ENCODE measurements at regions not wholly inside any gene's neighbourhood (a gene's known extent, or its start where the extent isn't known, plus 50 kb on each side); places are given as distances from the start of the nearest gene placed in this dataset.

DNA sequence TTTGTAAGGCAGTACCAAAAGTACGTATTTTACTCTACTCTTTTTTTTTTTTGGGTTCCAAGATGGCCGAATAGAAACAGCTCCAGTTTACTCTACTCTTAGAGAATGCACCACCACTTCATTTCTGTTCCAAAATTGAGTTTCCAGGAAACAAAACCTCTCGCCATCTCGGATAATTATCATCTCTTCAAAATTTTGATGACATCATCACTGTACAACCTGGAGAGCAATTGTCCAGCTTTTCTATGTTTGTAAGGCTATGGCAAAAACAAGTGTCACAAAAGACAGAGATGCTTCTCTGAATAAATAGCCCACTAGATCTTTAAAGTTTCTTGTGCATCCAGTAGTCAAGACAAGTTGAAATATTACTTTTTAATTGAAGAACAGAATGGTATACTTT lies 1631.9 kb upstream of the CDH6 start:
- POLR2A ChIA-PET = no interaction called here
- no peak for ATAC-seq
- no peak overlapping the region for H3K27ac Mint-ChIP-seq
- H3K36me3 Mint-ChIP-seq (ENCODE audit: low read depth) = no peaks in the 10 kb centered on the region
- no peak for DNase-seq
- no peaks in the 10 kb centered on the region for H3K27me3 Mint-ChIP-seq
- H3K9me3 Mint-ChIP-seq (ENCODE audit: low read depth) = peaks cover 4% of the 10 kb centered on the region
- no peaks in the 10 kb centered on the region for H3K4me1 Mint-ChIP-seq
- CTCF ChIA-PET = no interaction called here
- H3K4me3 Mint-ChIP-seq = no peak overlapping the region
- intact Hi-C loops (cut with DNase I, micrococcal nuclease) = no loop called here

DNA sequence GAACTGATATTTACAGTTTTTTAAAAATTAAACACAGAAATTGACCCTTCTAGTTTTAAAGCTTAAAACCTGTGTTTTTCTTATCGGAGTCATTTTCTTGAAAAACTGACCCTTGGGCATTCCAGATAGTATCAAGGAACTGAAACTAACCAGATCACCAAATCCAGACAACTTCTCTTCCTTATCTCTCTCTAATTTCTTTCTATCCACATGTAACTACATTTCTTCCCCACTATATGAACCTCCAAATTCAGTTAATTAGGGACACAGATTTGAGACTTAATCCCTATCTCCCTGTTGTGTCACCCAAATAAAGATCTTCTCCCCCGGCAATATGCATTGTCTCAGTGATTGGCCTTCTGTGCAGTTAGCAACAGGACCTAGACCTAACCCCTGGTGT lies 1643.0 kb upstream of the CDH6 start:
- intact Hi-C loops (cut with DNase I, micrococcal nuclease) = no loop called here
- no peak overlapping the region for H3K27ac Mint-ChIP-seq
- no peaks in the 10 kb centered on the region for H3K36me3 Mint-ChIP-seq (ENCODE audit: low read depth)
- H3K27me3 Mint-ChIP-seq = no peaks in the 10 kb centered on the region
- CTCF ChIA-PET = no interaction called here
- peaks cover 2% of the 10 kb centered on the region for H3K4me1 Mint-ChIP-seq
- H3K4me3 Mint-ChIP-seq = no peak overlapping the region
- peaks cover 19% of the 10 kb centered on the region for H3K9me3 Mint-ChIP-seq (ENCODE audit: low read depth)
- DNase-seq = no peak
- ATAC-seq = no peak
- POLR2A ChIA-PET = no interaction called here

- Mint-ChIP-seq H3K4me1 (peaks cover 2% of the 10 kb centered on the region), H3K36me3 (ENCODE audit: low read depth) (no peaks in the 10 kb centered on the region), H3K9me3 (ENCODE audit: low read depth) (peaks cover 14% of the 10 kb centered on the region), H3K27ac (no peak overlapping the region), H3K27me3 (no peaks in the 10 kb centered on the region), H3K4me3 (no peak overlapping the region)
- DNase-seq (no peak), ATAC-seq (no peak)
- CTCF ChIA-PET = no interaction called here
- intact Hi-C loops (cut with DNase I, micrococcal nuclease) = no loop called here
- POLR2A ChIA-PET = no interaction called here
Measured at GRCh38 chr5:29548262-29548661, 1645.2 kb upstream of the CDH6 start.

GRCh38 chr5:29547236-29547865 lies 1646.1 kb upstream of the CDH6 start:
- H3K27me3 Mint-ChIP-seq = no peaks in the 10 kb centered on the region
- ATAC-seq (peak; percentile 64), DNase-seq (peak; percentile 9)
- H3K36me3 Mint-ChIP-seq (ENCODE audit: low read depth) = no peaks in the 10 kb centered on the region
- intact Hi-C loops (cut with DNase I, micrococcal nuclease) = no loop called here
- peaks cover 10% of the 10 kb centered on the region for H3K9me3 Mint-ChIP-seq (ENCODE audit: low read depth)
- no peak overlapping the region for H3K4me3 Mint-ChIP-seq
- peaks cover 2% of the 10 kb centered on the region for H3K4me1 Mint-ChIP-seq
- POLR2A ChIA-PET = no interaction called here
- CTCF ChIA-PET = no interaction called here
- H3K27ac Mint-ChIP-seq = no peak overlapping the region

GRCh38 chr5:29543501-29543900 lies 1650.0 kb upstream of the CDH6 start:
- Mint-ChIP-seq H3K27me3 (no peaks in the 10 kb centered on the region), H3K36me3 (ENCODE audit: low read depth) (no peaks in the 10 kb centered on the region), H3K4me3 (no peak overlapping the region), H3K9me3 (ENCODE audit: low read depth) (peaks cover 17% of the 10 kb centered on the region), H3K27ac (no peak overlapping the region), H3K4me1 (peaks cover 2% of the 10 kb centered on the region)
- ChIA-PET POLR2A (no interaction called here), CTCF (no interaction called here)
- DNase-seq (no peak), ATAC-seq (no peak)
- intact Hi-C loops (cut with DNase I, micrococcal nuclease) = no loop called here

DNA sequence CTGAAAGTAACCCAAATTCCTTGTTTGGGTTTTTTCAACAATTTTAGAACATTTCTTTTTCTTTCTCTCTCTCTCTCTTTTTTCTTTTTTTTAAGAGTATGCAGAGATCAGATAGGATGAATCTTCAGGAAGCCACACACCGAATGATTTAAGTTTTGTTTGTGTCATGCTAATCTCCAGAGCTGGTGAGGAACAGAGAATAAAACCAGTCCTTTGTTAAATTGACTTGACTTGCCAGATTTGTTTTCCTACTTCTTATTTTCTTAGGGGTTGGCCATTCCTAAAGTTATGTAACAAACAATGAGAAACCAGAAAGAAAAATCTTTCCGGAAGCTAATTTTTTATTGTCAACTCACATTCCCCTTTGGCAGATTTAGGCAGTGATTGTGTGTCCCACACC lies 1669.3 kb upstream of the CDH6 start:
- H3K27ac Mint-ChIP-seq = no peak overlapping the region
- ChIA-PET POLR2A (no interaction called here), CTCF (no interaction called here)
- peaks cover 12% of the 10 kb centered on the region for H3K9me3 Mint-ChIP-seq (ENCODE audit: low read depth)
- intact Hi-C loops (cut with DNase I, micrococcal nuclease) = no loop called here
- no peaks in the 10 kb centered on the region for H3K36me3 Mint-ChIP-seq (ENCODE audit: low read depth)
- no peak overlapping the region for H3K4me3 Mint-ChIP-seq
- no peak for DNase-seq
- ATAC-seq = no peak
- H3K27me3 Mint-ChIP-seq = no peaks in the 10 kb centered on the region
- no peaks in the 10 kb centered on the region for H3K4me1 Mint-ChIP-seq

GRCh38 chr5:29518176-29518575 lies 1675.3 kb upstream of the CDH6 start:
- Mint-ChIP-seq H3K27ac (no peak overlapping the region), H3K9me3 (ENCODE audit: low read depth) (peaks cover 3% of the 10 kb centered on the region), H3K27me3 (no peaks in the 10 kb centered on the region), H3K4me1 (no peaks in the 10 kb centered on the region), H3K4me3 (no peak overlapping the region), H3K36me3 (ENCODE audit: low read depth) (no peaks in the 10 kb centered on the region)
- DNase-seq (no peak), ATAC-seq (no peak)
- ChIA-PET POLR2A (no interaction called here), CTCF (no interaction called here)
- intact Hi-C loops (cut with DNase I, micrococcal nuclease) = no loop called here

DNA sequence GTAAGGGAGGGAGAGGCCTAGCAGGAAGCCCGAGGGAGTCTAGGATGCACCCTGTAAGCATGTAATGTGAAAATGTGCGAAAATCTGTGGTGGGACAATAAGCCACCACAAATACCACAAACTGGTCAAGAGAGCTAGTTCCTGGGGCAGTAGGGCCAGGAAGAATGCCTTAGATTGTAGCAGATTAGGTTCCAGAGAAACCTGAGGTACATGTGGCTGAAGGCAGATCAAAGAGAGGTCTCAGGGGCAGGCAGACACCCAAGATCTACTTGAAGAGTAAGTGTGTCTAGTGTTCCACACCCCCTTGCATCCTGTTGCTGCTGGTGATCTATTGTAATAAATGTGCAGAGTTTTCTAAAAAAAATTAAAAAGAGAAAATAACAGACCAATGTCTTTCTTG lies 1677.3 kb upstream of the CDH6 start:
- H3K27ac Mint-ChIP-seq = no peak overlapping the region
- peaks cover 6% of the 10 kb centered on the region for H3K9me3 Mint-ChIP-seq (ENCODE audit: low read depth)
- ATAC-seq (no peak), DNase-seq (no peak)
- H3K4me1 Mint-ChIP-seq = no peaks in the 10 kb centered on the region
- intact Hi-C loops (cut with DNase I, micrococcal nuclease) = no loop called here
- CTCF ChIA-PET = no interaction called here
- H3K27me3 Mint-ChIP-seq = no peaks in the 10 kb centered on the region
- POLR2A ChIA-PET = no interaction called here
- no peak overlapping the region for H3K4me3 Mint-ChIP-seq
- H3K36me3 Mint-ChIP-seq (ENCODE audit: low read depth) = no peaks in the 10 kb centered on the region

DNA sequence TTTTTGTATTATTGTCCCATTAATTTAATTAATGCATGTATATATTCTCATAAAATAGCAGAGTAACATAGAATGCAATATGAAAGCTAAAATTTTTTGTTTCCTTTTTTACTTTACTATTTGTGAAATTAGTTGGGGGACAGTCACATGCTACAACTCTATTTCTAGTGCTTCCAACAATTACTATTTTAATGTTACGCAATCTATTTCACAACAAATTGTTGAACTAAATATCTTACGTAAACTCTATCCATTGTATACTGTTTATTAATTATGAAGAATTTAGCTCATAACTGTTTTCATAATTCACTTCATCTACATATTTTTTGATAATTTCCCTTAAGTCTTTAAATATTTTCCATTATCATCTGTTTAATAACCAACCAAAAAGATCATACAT lies 1685.4 kb upstream of the CDH6 start:
- DNase-seq = no peak
- Mint-ChIP-seq H3K36me3 (ENCODE audit: low read depth) (no peaks in the 10 kb centered on the region), H3K4me3 (no peak overlapping the region), H3K27ac (no peak overlapping the region), H3K9me3 (ENCODE audit: low read depth) (peaks cover 8% of the 10 kb centered on the region), H3K4me1 (no peaks in the 10 kb centered on the region), H3K27me3 (no peaks in the 10 kb centered on the region)
- CTCF ChIA-PET = interaction anchor here (0.7 kb wide), 1 partner anchor 970 kb away, joined by 3 read pairs; no protein-coding TSS in a partner anchor
- no peak for ATAC-seq
- intact Hi-C loops (cut with DNase I, micrococcal nuclease) = no loop called here
- POLR2A ChIA-PET = no interaction called here

GRCh38 chr5:29504411-29504810 lies 1689.1 kb upstream of the CDH6 start:
- Mint-ChIP-seq H3K27ac (no peak overlapping the region), H3K4me1 (no peaks in the 10 kb centered on the region), H3K4me3 (no peak overlapping the region), H3K36me3 (ENCODE audit: low read depth) (no peaks in the 10 kb centered on the region), H3K27me3 (no peaks in the 10 kb centered on the region), H3K9me3 (ENCODE audit: low read depth) (peaks cover 9% of the 10 kb centered on the region)
- ATAC-seq = no peak
- intact Hi-C loops (cut with DNase I, micrococcal nuclease) = no loop called here
- DNase-seq = no peak
- POLR2A ChIA-PET = no interaction called here
- CTCF ChIA-PET = no interaction called here

DNA sequence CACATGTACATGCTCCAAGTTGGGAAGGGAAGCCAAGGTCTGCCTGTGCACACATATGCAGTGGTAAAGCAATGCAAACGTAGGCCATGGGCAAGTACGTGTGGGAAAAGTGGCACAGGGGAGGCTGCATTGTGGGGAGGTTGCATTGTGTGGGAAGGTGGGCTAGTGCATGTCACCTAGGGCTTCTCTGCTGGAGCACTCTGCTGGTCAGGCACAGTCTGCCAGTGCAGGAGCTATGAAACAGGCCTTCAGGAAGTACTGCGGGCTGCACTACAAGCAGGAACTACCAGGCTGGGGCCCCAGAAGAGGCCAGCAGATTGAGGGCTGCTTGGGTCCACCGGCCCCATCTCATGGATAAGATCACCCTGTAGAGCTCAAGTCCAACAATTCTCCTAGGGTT lies 1694.6 kb upstream of the CDH6 start:
- POLR2A ChIA-PET = no interaction called here
- Mint-ChIP-seq H3K9me3 (ENCODE audit: low read depth) (peaks cover 28% of the 10 kb centered on the region), H3K27ac (no peak overlapping the region), H3K4me1 (no peaks in the 10 kb centered on the region), H3K36me3 (ENCODE audit: low read depth) (no peaks in the 10 kb centered on the region), H3K4me3 (no peak overlapping the region), H3K27me3 (no peaks in the 10 kb centered on the region)
- intact Hi-C loops (cut with DNase I, micrococcal nuclease) = no loop called here
- no peak for DNase-seq
- CTCF ChIA-PET = no interaction called here
- ATAC-seq = no peak

DNA sequence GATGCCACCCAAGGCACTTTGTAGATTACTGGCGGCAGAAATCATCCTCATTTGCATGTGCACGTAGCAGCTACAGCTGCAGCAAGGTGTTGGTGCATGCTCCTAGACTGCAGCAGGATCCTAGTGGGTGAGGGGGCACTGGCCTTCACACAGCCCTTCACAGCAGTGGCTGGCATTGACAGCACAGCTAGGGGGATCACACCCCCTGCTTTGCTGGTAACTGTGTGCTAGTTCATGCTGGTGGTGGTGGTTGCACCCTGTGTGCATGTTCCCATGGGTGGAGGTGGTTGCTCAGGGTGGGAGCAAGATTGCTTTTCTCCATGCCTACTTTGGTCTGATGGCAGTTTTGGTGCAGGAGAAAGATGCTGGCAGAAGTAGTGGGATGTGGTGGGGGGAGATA lies 1695.1 kb upstream of the CDH6 start:
- intact Hi-C loops (cut with DNase I, micrococcal nuclease) = no loop called here
- Mint-ChIP-seq H3K27ac (no peak overlapping the region), H3K36me3 (ENCODE audit: low read depth) (no peaks in the 10 kb centered on the region), H3K27me3 (no peaks in the 10 kb centered on the region), H3K4me3 (no peak overlapping the region), H3K4me1 (no peaks in the 10 kb centered on the region), H3K9me3 (ENCODE audit: low read depth) (peaks cover 28% of the 10 kb centered on the region)
- ChIA-PET CTCF (no interaction called here), POLR2A (no interaction called here)
- DNase-seq (no peak), ATAC-seq (no peak)

GRCh38 chr5:29485333-29485732 lies 1708.2 kb upstream of the CDH6 start:
- Mint-ChIP-seq H3K36me3 (ENCODE audit: low read depth) (no peaks in the 10 kb centered on the region), H3K4me1 (no peaks in the 10 kb centered on the region), H3K9me3 (ENCODE audit: low read depth) (peaks cover 12% of the 10 kb centered on the region), H3K27ac (no peak overlapping the region), H3K27me3 (no peaks in the 10 kb centered on the region), H3K4me3 (no peak overlapping the region)
- DNase-seq = no peak
- ChIA-PET POLR2A (no interaction called here), CTCF (no interaction called here)
- ATAC-seq = no peak
- intact Hi-C loops (cut with DNase I, micrococcal nuclease) = no loop called here

All from activated CD4-positive, alpha-beta T cell treated with anti-CD3 and anti-CD28 coated beads for 36 hours (primary cell).